ENCODE measurements at regions not wholly inside any gene's neighbourhood (a gene's known extent, or its start where the extent isn't known, plus 50 kb on each side); places are given as distances from the start of the nearest gene placed in this dataset.
A peak's percentile ranks its signal among the peaks of the same experiment; 100 is the strongest.

GRCh38 chr4:104758574-104758973 is 263.9 kb upstream of the CXXC4 start:
- Histone ChIP-seq H3K4me3 (no peak overlapping the region), H3K4me2 (ENCODE audit: control insufficient read depth, insufficient read depth) (no peak overlapping the region), H3K9me3 (replicated peaks; ENCODE audit: control insufficient read depth, insufficient read depth, low read length) (no peaks in the 10 kb centered on the region; the same call in 2 of the 3 replicates), H3K27ac (ENCODE audit: control insufficient read depth, insufficient read depth) (no peak overlapping the region), H3K4me1 (ENCODE audit: control insufficient read depth, insufficient read depth, low read length) (no peaks in the 10 kb centered on the region), H4K20me1 (ENCODE audit: control insufficient read depth, insufficient read depth) (no peaks in the 10 kb centered on the region), H3K27me3 (replicated peaks in 1 of 2; ENCODE audit: control insufficient read depth in 2 of 2, insufficient read depth in 2 of 2, low read length in 1 of 2) (no peaks in the 10 kb centered on the region), H3K9ac (ENCODE audit: control insufficient read depth, insufficient read depth, low read length) (no peak overlapping the region), H3K79me2 (ENCODE audit: control insufficient read depth, insufficient read depth, low read length) (no peaks in the 10 kb centered on the region), H3K36me3 (ENCODE audit: control insufficient read depth in 2 of 2, insufficient read depth in 2 of 2, low read length in 1 of 2) (no peaks in the 10 kb centered on the region), H2AFZ (ENCODE audit: control insufficient read depth, low read depth, low read length) (no peak overlapping the region)
- RAD21 ChIA-PET (ENCODE audit: unreplicated experiment): interaction anchor here (0.7 to 1.4 kb wide), 2 partner anchors 9 to 15 kb away, joined by 3 to 10 read pairs; no protein-coding TSS in a partner anchor
- SMC1A ChIA-PET (ENCODE audit: uncharacterized antibody, unreplicated experiment): interaction anchor here (0.9 to 2.4 kb wide), 7 partner anchors 9 to 63 kb away, joined by 3 to 12 read pairs (median 6); no protein-coding TSS in a partner anchor
- POLR2A ChIA-PET: interaction anchor here (0.6 kb wide), 1 partner anchor 1535 kb away, joined by 3 read pairs; no protein-coding TSS in a partner anchor
- intact Hi-C loops (cut with micrococcal nuclease; ENCODE audit: unreplicated experiment): no loop called here
- CTCF ChIA-PET: interaction anchor here (0.8 to 1.2 kb wide), 2 partner anchors 11 to 58 kb away, joined by 3 to 4 read pairs; no protein-coding TSS in a partner anchor
- DNase-seq (ENCODE audit: low read depth, low spot score): no peak
- peak; percentile 65 for ATAC-seq
- BruUV-seq (replicated peaks): no TSS peak
- in situ Hi-C loops (cut with MboI): no loop called here
- peak; percentile 71 for FAIRE-seq
- 74% methylated on average over 2 of the region's 2 CpGs for WGBS (ENCODE audit: insufficient coverage, insufficient replicate concordance, low lambda C conversion rate, missing lambda C conversion rate)
- TF ChIP-seq RUNX3 (IDR thresholded peaks at IDR 0.05; ENCODE audit: low read length) (peak; percentile 76; the same call in 1 of the 2 replicates), ATF7 (IDR thresholded peaks at IDR 0.05; ENCODE audit: low read depth) (peak; percentile 53; the same call in 1 of the 2 replicates), RELB (IDR thresholded peaks at IDR 0.05; ENCODE audit: low read depth) (peak; percentile 27; the same call in 1 of the 2 replicates), DPF2 (IDR thresholded peaks at IDR 0.05) (peak; percentile 18; the same call in 1 of the 2 replicates), SREBF2 (IDR thresholded peaks at IDR 0.05; ENCODE audit: low read length) (no peak), IKZF1 (conservative IDR thresholded peaks at IDR 0.05) (peak; percentile 49), ZNF384 (IDR thresholded peaks at IDR 0.05; ENCODE audit: borderline replicate concordance, low read depth, low read length) (peak; percentile 32; the same call in 1 of the 2 replicates), TARDBP (IDR thresholded peaks at IDR 0.05; ENCODE audit: borderline replicate concordance) (no peak), CREB1 (IDR thresholded peaks at IDR 0.05; ENCODE audit: low read depth) (0 out of 2 replicates have a peak, but pooled peaks have one; percentile 20), MTA2 (IDR thresholded peaks at IDR 0.05; ENCODE audit: low read depth) (peak; percentile 64; the same call in 1 of the 2 replicates), IKZF2 (IDR thresholded peaks at IDR 0.05) (peak; percentile 64 to 74; a peak in 3 of 4 replicates), POLR2AphosphoS2 (IDR thresholded peaks at IDR 0.05; ENCODE audit: low read depth, low read length) (no peak)

All from GM12878 (cell line).